ENCODE measurements at regions not wholly inside any gene's neighbourhood (a gene's known extent, or its start where the extent isn't known, plus 50 kb on each side); places are given as distances from the start of the nearest gene placed in this dataset.
A peak's percentile ranks its signal among the peaks of the same experiment; 100 is the strongest.

DNA sequence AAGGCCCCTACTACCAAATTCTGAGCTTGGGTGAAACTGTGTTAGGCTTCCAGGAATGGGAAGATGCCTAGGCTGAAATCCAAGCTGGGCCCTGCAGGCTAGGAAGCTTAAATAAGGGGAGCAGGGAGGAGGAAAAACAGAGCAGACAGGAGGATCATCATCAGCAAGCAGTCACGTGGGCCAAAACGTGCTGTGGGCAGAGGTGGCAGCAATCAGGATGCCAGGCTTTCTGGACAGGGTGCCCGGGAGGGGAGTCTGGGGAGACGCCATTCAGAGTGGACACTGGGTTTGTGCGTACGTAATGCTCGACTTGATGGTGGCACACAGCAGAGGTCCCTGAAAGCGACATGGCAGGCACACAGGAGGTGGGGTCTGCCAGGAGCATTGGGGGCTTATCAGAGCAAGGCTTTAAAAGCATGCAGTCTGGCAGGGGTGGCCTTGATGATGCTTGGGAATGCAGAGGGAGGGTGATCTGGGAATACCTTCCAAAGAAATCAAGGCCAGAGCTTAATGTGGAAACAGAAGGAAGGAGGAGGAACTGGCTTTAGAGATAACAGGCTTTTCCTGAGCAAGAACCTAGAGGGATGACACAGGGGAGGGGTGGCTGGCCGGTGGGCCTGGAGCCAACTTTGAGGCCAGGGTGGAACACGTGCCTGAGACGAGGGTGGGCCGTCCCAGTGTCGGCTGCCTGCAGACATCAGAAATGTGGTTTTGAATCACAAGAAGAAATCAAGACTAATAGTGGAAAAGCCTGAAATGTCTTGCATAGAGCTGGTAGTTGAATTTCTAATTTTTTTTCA lies 212.5 kb downstream of the GADD45G start (continued):
- TF ChIP-seq, protein P1, sequence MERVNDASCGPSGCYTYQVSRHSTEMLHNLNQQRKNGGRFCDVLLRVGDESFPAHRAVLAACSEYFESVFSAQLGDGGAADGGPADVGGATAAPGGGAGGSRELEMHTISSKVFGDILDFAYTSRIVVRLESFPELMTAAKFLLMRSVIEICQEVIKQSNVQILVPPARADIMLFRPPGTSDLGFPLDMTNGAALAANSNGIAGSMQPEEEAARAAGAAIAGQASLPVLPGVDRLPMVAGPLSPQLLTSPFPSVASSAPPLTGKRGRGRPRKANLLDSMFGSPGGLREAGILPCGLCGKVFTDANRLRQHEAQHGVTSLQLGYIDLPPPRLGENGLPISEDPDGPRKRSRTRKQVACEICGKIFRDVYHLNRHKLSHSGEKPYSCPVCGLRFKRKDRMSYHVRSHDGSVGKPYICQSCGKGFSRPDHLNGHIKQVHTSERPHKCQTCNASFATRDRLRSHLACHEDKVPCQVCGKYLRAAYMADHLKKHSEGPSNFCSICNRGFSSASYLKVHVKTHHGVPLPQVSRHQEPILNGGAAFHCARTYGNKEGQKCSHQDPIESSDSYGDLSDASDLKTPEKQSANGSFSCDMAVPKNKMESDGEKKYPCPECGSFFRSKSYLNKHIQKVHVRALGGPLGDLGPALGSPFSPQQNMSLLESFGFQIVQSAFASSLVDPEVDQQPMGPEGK (tag by site-specific recombination; IDR thresholded peaks at IDR 0.05): no peak

DNA sequence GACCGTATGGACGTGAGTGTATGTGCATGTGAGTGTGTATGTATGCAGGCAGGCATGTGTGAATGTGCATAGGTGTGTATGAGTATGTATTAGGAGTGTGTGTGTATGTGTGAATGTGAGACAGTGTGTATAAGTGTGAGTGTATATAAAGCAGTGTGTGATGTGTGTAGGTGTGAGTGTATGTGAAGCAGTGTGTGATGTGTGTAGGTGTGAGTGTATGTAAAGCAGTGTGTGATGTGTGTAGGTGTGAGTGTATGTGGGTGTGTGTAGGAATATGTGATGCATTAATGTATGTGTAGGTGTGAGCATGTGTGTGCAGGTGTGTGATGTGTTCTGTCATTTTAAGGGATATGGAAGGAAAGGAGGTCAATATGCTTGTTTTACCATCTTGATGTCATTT lies 215.5 kb downstream of the GADD45G start:
- POLR2A ChIA-PET: no interaction called here
- Histone ChIP-seq H3K9me3 (ENCODE audit: control insufficient read depth, insufficient read depth, low read depth, low read length) (no peaks in the 10 kb centered on the region), H3K27ac (ENCODE audit: extremely low read depth, low read depth, low read length) (no peak overlapping the region), H3K4me3 (ENCODE audit: low read depth, low read length) (no peak overlapping the region), H3K4me1 (ENCODE audit: control insufficient read depth, insufficient read depth, low read length) (no peaks in the 10 kb centered on the region), H3K36me3 (ENCODE audit: control insufficient read depth in 2 of 2, insufficient read depth in 1 of 2, low read length in 2 of 2) (no peaks in the 10 kb centered on the region)
- CTCF ChIA-PET: interaction anchor here (0.5 to 1.0 kb wide), 2 partner anchors 16 to 217 kb away, joined by 3 read pairs; no protein-coding TSS in a partner anchor
- TF ChIP-seq, protein P1 (tag by site-specific recombination; IDR thresholded peaks at IDR 0.05): no peak
- peak; percentile 100 for TF ChIP-seq ZFHX2 (tag by site-specific recombination; conservative IDR thresholded peaks at IDR 0.05)
- TF ChIP-seq ZNF18 (tag by site-specific recombination; IDR thresholded peaks at IDR 0.05): 0 out of 2 replicates have a peak, but pooled peaks have one; percentile 26
- TF ChIP-seq EGR2 (tag by site-specific recombination; IDR thresholded peaks at IDR 0.05; ENCODE audit: low read depth): peak; percentile 100

- ChIA-PET POLR2A (no interaction called here), CTCF (interaction anchor here (0.6 kb wide), 1 partner anchor 209 kb away, joined by 3 read pairs; no protein-coding TSS in a partner anchor)
- no peak for TF ChIP-seq KLF8 (tag by site-specific recombination; IDR thresholded peaks at IDR 0.05)
- TF ChIP-seq MZF1 (tag by site-specific recombination; IDR thresholded peaks at IDR 0.05; ENCODE audit: borderline replicate concordance): no peak
- no peak for TF ChIP-seq ZBTB17 (tag by site-specific recombination; IDR thresholded peaks at IDR 0.05)
- TF ChIP-seq ZNF621 (tag by site-specific recombination; IDR thresholded peaks at IDR 0.05): no peak
- TF ChIP-seq PRDM4 (tag by site-specific recombination; IDR thresholded peaks at IDR 0.05): no peak
- TF ChIP-seq ZFP41 (tag by site-specific recombination; IDR thresholded peaks at IDR 0.05; ENCODE audit: borderline replicate concordance): no peak
- no peak for TF ChIP-seq ZNF837 (tag by site-specific recombination; IDR thresholded peaks at IDR 0.05)
- TF ChIP-seq ZNF626 (tag by site-specific recombination; IDR thresholded peaks at IDR 0.05): no peak
- TF ChIP-seq HOXD13 (CRISPR knock-in tag; IDR thresholded peaks at IDR 0.05; ENCODE audit: borderline replicate concordance): no peak
- no peak for TF ChIP-seq ZNF132 (tag by site-specific recombination; IDR thresholded peaks at IDR 0.05; ENCODE audit: borderline replicate concordance)
- TF ChIP-seq SCRT1 (tag by site-specific recombination; IDR thresholded peaks at IDR 0.05; ENCODE audit: borderline replicate concordance): no peak
- TF ChIP-seq ZNF221 (tag by site-specific recombination; IDR thresholded peaks at IDR 0.05; ENCODE audit: borderline replicate concordance): no peak
- no peak for TF ChIP-seq ZNF623 (tag by site-specific recombination; IDR thresholded peaks at IDR 0.05)
- no peak for TF ChIP-seq ZNF530 (tag by site-specific recombination; IDR thresholded peaks at IDR 0.05; ENCODE audit: low read depth)
- no peak for TF ChIP-seq ZNF266 (tag by site-specific recombination; IDR thresholded peaks at IDR 0.05; ENCODE audit: low read depth)
- no peak for TF ChIP-seq FEZF1 (tag by site-specific recombination; IDR thresholded peaks at IDR 0.05)
- TF ChIP-seq ZNF23 (tag by site-specific recombination; IDR thresholded peaks at IDR 0.05; ENCODE audit: borderline replicate concordance): no peak
- TF ChIP-seq KLF16 (tag by site-specific recombination; IDR thresholded peaks at IDR 0.05): no peak
- Histone ChIP-seq H3K4me3 (ENCODE audit: low read depth, low read length) (no peak overlapping the region), H3K27ac (ENCODE audit: extremely low read depth, low read depth, low read length) (no peak overlapping the region), H3K4me1 (ENCODE audit: control insufficient read depth, insufficient read depth, low read length) (no peaks in the 10 kb centered on the region), H3K9me3 (ENCODE audit: control insufficient read depth, insufficient read depth, low read depth, low read length) (no peaks in the 10 kb centered on the region), H3K36me3 (ENCODE audit: control insufficient read depth in 2 of 2, insufficient read depth in 1 of 2, low read length in 2 of 2) (no peaks in the 10 kb centered on the region)
Measured at GRCh38 chr9:89821081-89821480, 216.3 kb downstream of the GADD45G start.
